Testis (tissue), 2 donors: ENCODE measurements at regions not wholly inside any gene's neighbourhood (a gene's known extent, or its start where the extent isn't known, plus 50 kb on each side); places are given as distances from the start of the nearest gene placed in this dataset.

ENCODE experiments used
- DNase-seq: peaks from one replicate; pipeline ENCODE4 v3.0.0-alpha.2; 2019
- H3K27ac ChIP-seq, 2 donors: fragments of 200-600 bp; sonication (generic); one replicate each; pipeline ENCODE4 v1.5.1; 2019
- H3K27me3 ChIP-seq: fragments of 200-600 bp; sonication (generic); one replicate; pipeline ENCODE4 v1.5.1; 2019
- H3K36me3 ChIP-seq: fragments of 200-600 bp; sonication (generic); one replicate; pipeline ENCODE4 v1.5.1; 2017; ENCODE audit warnings: low read depth; ENCODE audit errors: missing control alignments
- H3K4me1 ChIP-seq: fragments of 200-600 bp; sonication (generic); one replicate; pipeline ENCODE4 v1.5.1; 2019
- H3K4me3 ChIP-seq, 2 donors: fragments of 200-600 bp; sonication (generic); one replicate each; pipeline ENCODE4 v1.5.1; 2017 to 2019
- H3K9me3 ChIP-seq: fragments of 200-600 bp; sonication (generic); one replicate; pipeline ENCODE4 v1.5.1; 2017
- POLR2A ChIP-seq: fragments of 450-650 bp; IDR thresholded peaks from one replicate; pipeline ENCODE4 v1.6.1; 2017; ENCODE audit warnings: antibody characterized with exemption, mild to moderate bottlenecking, moderate library complexity
- WGBS, 2 donors: methylation state at CpG; one replicate each; pipeline ENCODE4 v1.1.5; 2018; 5-methylcytosine and 5-hydroxymethylcytosine counted together
- intact Hi-C: fragments of 100-400 bp; cut with DNase I; formaldehyde crosslinking; loops from one replicate; pipeline ENCODE4 v1.15.1; 2023; ENCODE audit warnings: low total_unique reads
- TF ChIP-seq, protein P1 (sequence below), 3 experiments: fragments of 450-650 bp in 2 of 3; fragments of 200-600 bp in 1 of 3; sonication (generic) in 1 of 3; IDR thresholded peaks; one replicate each; pipeline ENCODE4 v1.5.1; 2016 to 2019; ENCODE audit warnings: antibody characterized with exemption in 3 of 3, mild to moderate bottlenecking in 2 of 3, moderate library complexity in 1 of 3

GRCh38 chrX:45344594-45344993 lies 143.9 kb upstream of the DIPK2B start:
- TF ChIP-seq, protein P1, sequence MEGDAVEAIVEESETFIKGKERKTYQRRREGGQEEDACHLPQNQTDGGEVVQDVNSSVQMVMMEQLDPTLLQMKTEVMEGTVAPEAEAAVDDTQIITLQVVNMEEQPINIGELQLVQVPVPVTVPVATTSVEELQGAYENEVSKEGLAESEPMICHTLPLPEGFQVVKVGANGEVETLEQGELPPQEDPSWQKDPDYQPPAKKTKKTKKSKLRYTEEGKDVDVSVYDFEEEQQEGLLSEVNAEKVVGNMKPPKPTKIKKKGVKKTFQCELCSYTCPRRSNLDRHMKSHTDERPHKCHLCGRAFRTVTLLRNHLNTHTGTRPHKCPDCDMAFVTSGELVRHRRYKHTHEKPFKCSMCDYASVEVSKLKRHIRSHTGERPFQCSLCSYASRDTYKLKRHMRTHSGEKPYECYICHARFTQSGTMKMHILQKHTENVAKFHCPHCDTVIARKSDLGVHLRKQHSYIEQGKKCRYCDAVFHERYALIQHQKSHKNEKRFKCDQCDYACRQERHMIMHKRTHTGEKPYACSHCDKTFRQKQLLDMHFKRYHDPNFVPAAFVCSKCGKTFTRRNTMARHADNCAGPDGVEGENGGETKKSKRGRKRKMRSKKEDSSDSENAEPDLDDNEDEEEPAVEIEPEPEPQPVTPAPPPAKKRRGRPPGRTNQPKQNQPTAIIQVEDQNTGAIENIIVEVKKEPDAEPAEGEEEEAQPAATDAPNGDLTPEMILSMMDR (IDR thresholded peaks at IDR 0.05): no peak
- TF ChIP-seq POLR2A: no peak
- intact Hi-C loops: no loop called here
- Histone ChIP-seq H3K4me1 (no peaks in the 10 kb centered on the region), H3K4me3 (no peak overlapping the region), H3K27me3 (no peaks in the 10 kb centered on the region), H3K27ac (no peak overlapping the region), H3K36me3 (no peaks in the 10 kb centered on the region), H3K9me3 (no peaks in the 10 kb centered on the region)
- WGBS, 2 donors: 86 to 100% methylated on average over 1 to 2 of the region's 2 CpGs
- no peak for DNase-seq

DNA sequence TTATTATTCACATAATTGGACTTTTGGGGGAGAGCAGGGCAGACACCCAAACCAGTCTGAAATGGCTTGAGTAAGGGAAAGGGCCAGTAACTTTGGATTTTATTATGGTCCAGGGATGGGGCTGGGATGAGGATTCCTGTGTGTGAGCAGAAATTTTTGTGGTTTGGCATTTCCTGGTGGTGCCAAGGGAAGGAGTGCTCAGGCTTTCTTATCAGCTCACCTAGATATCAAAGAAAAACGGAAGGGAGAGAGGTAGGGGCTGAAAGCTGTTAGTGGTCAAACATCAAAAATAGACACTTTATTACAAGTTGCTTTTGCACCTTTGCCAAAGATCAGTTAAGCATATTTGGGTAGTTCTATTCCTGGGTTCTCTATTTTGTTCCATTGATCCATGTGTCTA lies 128.5 kb upstream of the DIPK2B start:
- intact Hi-C loops: no loop called here
- Histone ChIP-seq H3K27ac (no peak overlapping the region), H3K9me3 (no peaks in the 10 kb centered on the region), H3K4me3 (no peak overlapping the region), H3K27me3 (no peaks in the 10 kb centered on the region), H3K4me1 (no peaks in the 10 kb centered on the region), H3K36me3 (no peaks in the 10 kb centered on the region)
- WGBS, 2 donors: 50 to 64% methylated on average over 1 of the region's 1 CpG
- DNase-seq: no peak
- TF ChIP-seq, protein P1 (IDR thresholded peaks at IDR 0.05): no peak
- TF ChIP-seq POLR2A: no peak

- intact Hi-C loops: no loop called here
- TF ChIP-seq, protein P1 (IDR thresholded peaks at IDR 0.05): no peak
- TF ChIP-seq POLR2A: no peak
- Histone ChIP-seq H3K27ac (no peak overlapping the region), H3K9me3 (no peaks in the 10 kb centered on the region), H3K4me3 (no peak overlapping the region), H3K36me3 (no peaks in the 10 kb centered on the region), H3K4me1 (no peaks in the 10 kb centered on the region), H3K27me3 (no peaks in the 10 kb centered on the region)
- DNase-seq: no peak
- WGBS, 2 donors: 81 to 82% methylated on average over 3 of the region's 3 CpGs
Measured at GRCh38 chrX:45324941-45325340, 124.3 kb upstream of the DIPK2B start.

DNA sequence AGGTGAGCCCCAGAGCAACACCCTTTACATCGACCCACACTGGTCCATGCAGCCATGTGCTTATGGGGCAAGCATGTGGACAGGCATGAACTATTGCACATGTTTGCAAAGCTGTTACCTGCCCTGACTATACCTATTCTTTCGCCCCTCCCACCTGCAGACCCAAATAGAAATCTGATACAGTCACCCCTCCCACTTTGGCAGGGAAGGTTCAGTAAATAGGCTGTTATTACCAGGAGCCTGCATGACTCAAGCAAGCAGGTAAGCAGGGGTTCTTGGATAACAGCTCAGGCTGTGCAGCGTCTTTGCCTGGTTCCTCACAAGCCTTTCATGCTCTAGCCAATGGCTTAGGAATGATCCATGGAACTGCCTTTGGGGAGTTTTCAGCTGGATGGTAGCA lies 122.7 kb upstream of the DIPK2B start:
- Histone ChIP-seq H3K9me3 (no peaks in the 10 kb centered on the region), H3K4me3 (no peak overlapping the region), H3K4me1 (no peaks in the 10 kb centered on the region), H3K27me3 (no peaks in the 10 kb centered on the region), H3K36me3 (no peaks in the 10 kb centered on the region), H3K27ac (no peak overlapping the region)
- TF ChIP-seq, protein P1 (IDR thresholded peaks at IDR 0.05): no peak
- no peak for TF ChIP-seq POLR2A
- intact Hi-C loops: no loop called here
- DNase-seq: no peak
- 100% methylated on average over 2 of the region's 3 CpGs; no CpG with 5 or more reads in 1 of the 2 donors for WGBS, 2 donors

DNA sequence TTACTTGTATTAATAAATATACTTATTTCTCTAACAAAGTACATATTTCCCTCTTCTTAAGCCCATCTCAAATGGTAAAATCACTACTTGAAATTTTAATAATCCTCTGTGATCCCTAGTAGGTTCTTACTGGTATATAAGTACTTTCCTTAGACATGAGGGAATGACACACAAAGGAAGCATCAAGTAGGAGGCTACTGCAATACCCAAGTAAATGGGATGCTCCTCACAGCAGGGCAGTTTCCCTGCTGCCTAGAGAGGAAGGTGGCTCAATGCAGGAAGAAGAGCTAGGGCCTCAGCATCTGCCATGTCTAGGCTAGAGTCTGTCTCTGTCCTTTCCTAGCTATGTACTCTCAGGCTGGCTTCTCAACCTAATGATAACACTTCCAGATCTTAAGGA lies 122.1 kb upstream of the DIPK2B start:
- H3K27me3 ChIP-seq: no peaks in the 10 kb centered on the region
- no peak overlapping the region for H3K4me3 ChIP-seq
- H3K9me3 ChIP-seq: no peaks in the 10 kb centered on the region
- intact Hi-C loops: no loop called here
- H3K4me1 ChIP-seq: no peaks in the 10 kb centered on the region
- H3K36me3 ChIP-seq: no peaks in the 10 kb centered on the region
- TF ChIP-seq, protein P1 (IDR thresholded peaks at IDR 0.05): no peak
- TF ChIP-seq POLR2A: no peak
- H3K27ac ChIP-seq: no peak overlapping the region
- no peak for DNase-seq
